IPS-15b (cell line): ENCODE measurements at regions not wholly inside any gene's neighbourhood (a gene's known extent, or its start where the extent isn't known, plus 50 kb on each side); places are given as distances from the start of the nearest gene placed in this dataset.

Experiments
- H3K27me3 ChIP-seq: one replicate; pipeline ENCODE4 v1.6.1; 2013; ENCODE audit warnings: low read length; ENCODE audit not compliant: control insufficient read depth, insufficient read depth
- H3K36me3 ChIP-seq: one replicate; pipeline ENCODE4 v1.6.1; 2013; ENCODE audit warnings: low read length; ENCODE audit not compliant: control insufficient read depth, insufficient read depth
- H3K4me1 ChIP-seq: one replicate; pipeline ENCODE4 v1.6.1; 2013; ENCODE audit warnings: mild to moderate bottlenecking, low read length; ENCODE audit not compliant: control insufficient read depth, insufficient read depth
- H3K4me3 ChIP-seq: one replicate; pipeline ENCODE4 v1.5.1; 2013; ENCODE audit warnings: low read depth, low read length
- H3K9ac ChIP-seq: one replicate; pipeline ENCODE4 v1.6.1; 2013; ENCODE audit warnings: low read depth, mild to moderate bottlenecking, low read length
- H3K9me3 ChIP-seq: one replicate; pipeline ENCODE4 v1.6.1; 2013; ENCODE audit warnings: mild to moderate bottlenecking, low read length; ENCODE audit not compliant: control insufficient read depth, insufficient read depth

GRCh38 chr2:136378712-136379595, 261.0 kb upstream of the CXCR4 start:
- Histone ChIP-seq H3K9ac (no peak overlapping the region), H3K27me3 (no peaks in the 10 kb centered on the region), H3K36me3 (no peaks in the 10 kb centered on the region), H3K9me3 (no peaks in the 10 kb centered on the region), H3K4me3 (no peak overlapping the region), H3K4me1 (no peaks in the 10 kb centered on the region)

GRCh38 chr2:136377423-136378382, 259.8 kb upstream of the CXCR4 start:
- Histone ChIP-seq H3K9ac (no peak overlapping the region), H3K36me3 (no peaks in the 10 kb centered on the region), H3K4me1 (no peaks in the 10 kb centered on the region), H3K4me3 (no peak overlapping the region), H3K27me3 (no peaks in the 10 kb centered on the region), H3K9me3 (no peaks in the 10 kb centered on the region)

DNA sequence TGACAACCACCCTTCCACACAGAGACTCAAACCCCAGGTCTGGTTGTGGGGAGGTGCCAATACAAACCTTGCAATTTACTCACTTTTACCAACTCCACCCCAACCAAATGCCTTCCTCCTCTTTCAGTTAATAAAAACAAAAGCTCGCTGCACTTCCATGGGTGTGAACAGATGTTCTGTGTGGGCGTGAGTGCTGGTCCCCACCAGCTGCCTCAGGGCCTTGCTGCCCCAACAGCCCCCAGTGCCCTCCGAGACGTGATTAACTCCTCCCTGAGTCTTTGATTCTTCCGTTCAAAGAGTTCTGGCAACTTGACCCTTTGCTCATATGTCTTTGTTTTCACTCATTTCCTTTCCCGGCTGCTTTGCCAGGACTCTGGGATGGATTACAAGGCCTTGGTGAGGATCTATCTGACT, 258.9 kb upstream of the CXCR4 start:
- Histone ChIP-seq H3K9ac (no peak overlapping the region), H3K4me1 (no peaks in the 10 kb centered on the region), H3K4me3 (no peak overlapping the region), H3K27me3 (no peaks in the 10 kb centered on the region), H3K36me3 (no peaks in the 10 kb centered on the region), H3K9me3 (no peaks in the 10 kb centered on the region)

- no peaks in the 10 kb centered on the region for H3K36me3 ChIP-seq
These were observed 258.3 kb upstream of the CXCR4 start for GRCh38 chr2:136376211-136376610.

DNA sequence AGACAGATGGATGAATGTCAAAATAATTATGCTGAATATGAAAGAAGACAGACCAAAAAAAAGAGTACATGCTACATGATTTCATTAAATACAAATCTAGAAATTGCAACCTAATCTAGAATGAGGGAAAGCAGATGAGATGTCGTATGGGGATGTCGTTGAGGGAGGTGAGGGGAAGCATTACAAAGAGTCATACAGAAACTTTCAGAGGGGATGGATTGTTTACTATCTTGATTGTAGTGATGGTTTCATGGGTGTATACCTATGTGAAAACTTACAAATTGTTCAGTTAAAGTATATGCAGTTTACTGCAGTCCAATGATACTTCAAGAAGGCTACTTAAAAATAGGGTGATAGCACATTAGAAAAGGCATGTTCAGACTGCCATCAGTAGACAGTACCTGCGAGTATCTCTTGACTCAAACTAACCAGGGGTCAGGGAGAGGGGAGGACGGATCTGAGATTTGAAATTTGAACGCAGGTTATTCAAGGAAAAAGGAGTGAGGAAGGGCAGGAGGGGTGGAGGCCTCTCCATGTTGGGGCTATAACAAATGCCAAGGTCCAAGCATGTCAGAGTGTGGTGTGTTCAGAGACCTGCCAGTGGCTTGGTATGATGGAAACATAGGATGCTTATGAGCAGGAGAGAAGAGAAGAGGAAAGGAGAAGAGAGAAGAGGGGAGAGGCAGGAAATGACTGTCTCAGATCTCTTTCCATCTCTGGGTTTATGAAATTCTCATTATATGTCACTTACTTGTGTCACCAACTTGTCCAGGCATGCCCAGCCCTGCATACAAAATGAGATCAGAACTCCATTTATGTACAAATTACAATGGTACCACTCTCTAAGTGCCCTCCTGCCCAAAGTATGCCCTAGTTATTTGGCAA, 257.3 kb upstream of the CXCR4 start:
- no peaks in the 10 kb centered on the region for H3K27me3 ChIP-seq
- H3K4me3 ChIP-seq: no peak overlapping the region

More at GRCh38 chr2:136376211-136376610, 258.3 kb upstream of the CXCR4 start:
- Histone ChIP-seq H3K4me3 (no peak overlapping the region), H3K4me1 (no peaks in the 10 kb centered on the region), H3K9me3 (no peaks in the 10 kb centered on the region), H3K27me3 (no peaks in the 10 kb centered on the region), H3K9ac (no peak overlapping the region)

GRCh38 chr2:136373841-136374240, 255.9 kb upstream of the CXCR4 start:
- no peaks in the 10 kb centered on the region for H3K4me1 ChIP-seq

More for the DNA sequence above, 257.3 kb upstream of the CXCR4 start:
- Histone ChIP-seq H3K4me1 (no peaks in the 10 kb centered on the region), H3K9me3 (no peaks in the 10 kb centered on the region), H3K9ac (no peak overlapping the region), H3K36me3 (no peaks in the 10 kb centered on the region)

DNA sequence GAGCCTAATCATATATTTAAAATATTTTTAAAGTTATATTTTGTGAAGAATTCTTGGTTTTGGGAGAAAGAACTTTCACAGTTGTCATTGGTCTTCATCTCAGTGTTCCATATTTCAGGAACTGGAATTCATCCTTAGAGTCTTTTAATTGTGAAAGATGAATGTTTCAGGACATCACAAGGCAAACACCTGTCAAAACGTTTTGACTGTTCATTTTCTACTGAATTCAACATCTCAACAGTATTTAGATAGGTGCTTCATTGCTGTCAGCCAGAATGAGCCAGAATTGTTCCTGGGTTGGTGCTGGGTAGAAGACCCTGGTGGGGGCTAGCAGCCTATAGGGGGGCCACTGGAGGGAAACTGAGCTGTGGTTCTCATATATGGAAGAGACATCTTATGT, 255.1 kb upstream of the CXCR4 start:
- Histone ChIP-seq H3K27me3 (no peaks in the 10 kb centered on the region), H3K4me3 (no peak overlapping the region), H3K4me1 (no peaks in the 10 kb centered on the region), H3K9ac (no peak overlapping the region), H3K9me3 (no peaks in the 10 kb centered on the region), H3K36me3 (no peaks in the 10 kb centered on the region)

More at GRCh38 chr2:136373841-136374240, 255.9 kb upstream of the CXCR4 start:
- Histone ChIP-seq H3K9me3 (no peaks in the 10 kb centered on the region), H3K4me3 (no peak overlapping the region), H3K9ac (no peak overlapping the region), H3K27me3 (no peaks in the 10 kb centered on the region), H3K36me3 (no peaks in the 10 kb centered on the region)

- H3K9ac ChIP-seq: no peak overlapping the region
- H3K4me1 ChIP-seq: peaks cover 2% of the 10 kb centered on the region
- no peaks in the 10 kb centered on the region for H3K36me3 ChIP-seq
- H3K4me3 ChIP-seq: no peak overlapping the region
- no peaks in the 10 kb centered on the region for H3K9me3 ChIP-seq
- no peaks in the 10 kb centered on the region for H3K27me3 ChIP-seq
These were observed 246.0 kb upstream of the CXCR4 start for GRCh38 chr2:136363900-136364299.

- peaks cover 2% of the 10 kb centered on the region for H3K4me1 ChIP-seq
- no peaks in the 10 kb centered on the region for H3K9me3 ChIP-seq
- no peaks in the 10 kb centered on the region for H3K27me3 ChIP-seq
- H3K36me3 ChIP-seq: no peaks in the 10 kb centered on the region
- no peak overlapping the region for H3K4me3 ChIP-seq
- no peak overlapping the region for H3K9ac ChIP-seq
These were observed 245.5 kb upstream of the CXCR4 start for GRCh38 chr2:136363470-136363869.

GRCh38 chr2:136362676-136363390, 244.9 kb upstream of the CXCR4 start:
- Histone ChIP-seq H3K27me3 (no peaks in the 10 kb centered on the region), H3K9me3 (no peaks in the 10 kb centered on the region), H3K9ac (no peak overlapping the region), H3K4me1 (peaks cover 2% of the 10 kb centered on the region), H3K36me3 (no peaks in the 10 kb centered on the region), H3K4me3 (no peak overlapping the region)
